NCI-H526 (cell line): ENCODE measurements at regions not wholly inside any gene's neighbourhood (a gene's known extent, or its start where the extent isn't known, plus 50 kb on each side); places are given as distances from the start of the nearest gene placed in this dataset.

Experiments used
- DNase-seq, 2 experiments: peaks; one replicate each; lab custom pipeline; 2025; lab: John Stamatoyannopoulos, UW

GRCh38 chr2:2717406-2717805 lies 386.3 kb upstream of the MYT1L start:
- DNase-seq: no peak

DNA sequence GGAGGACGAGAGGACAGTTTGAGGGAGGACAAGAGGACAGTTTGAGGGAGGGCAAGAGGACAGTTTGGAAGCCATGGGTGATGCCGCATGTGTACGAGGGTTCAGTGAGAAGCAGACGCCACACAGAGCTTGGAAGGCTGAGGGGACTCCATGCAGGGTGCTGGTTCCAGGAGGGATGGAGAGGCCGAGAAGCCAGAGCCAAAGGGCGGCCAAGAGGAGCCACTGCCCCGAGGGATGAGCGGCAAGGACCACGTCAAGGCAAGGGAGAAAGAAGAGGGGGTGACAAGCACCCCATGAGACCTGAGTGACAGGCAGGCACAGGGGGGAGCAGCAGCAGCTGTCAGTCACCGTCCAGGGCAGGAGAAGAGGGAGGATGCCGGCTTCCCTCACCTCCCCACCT lies 385.7 kb upstream of the MYT1L start:
- no peak for DNase-seq

- DNase-seq: no peak
These were observed 384.2 kb upstream of the MYT1L start for GRCh38 chr2:2715036-2715818.

DNA sequence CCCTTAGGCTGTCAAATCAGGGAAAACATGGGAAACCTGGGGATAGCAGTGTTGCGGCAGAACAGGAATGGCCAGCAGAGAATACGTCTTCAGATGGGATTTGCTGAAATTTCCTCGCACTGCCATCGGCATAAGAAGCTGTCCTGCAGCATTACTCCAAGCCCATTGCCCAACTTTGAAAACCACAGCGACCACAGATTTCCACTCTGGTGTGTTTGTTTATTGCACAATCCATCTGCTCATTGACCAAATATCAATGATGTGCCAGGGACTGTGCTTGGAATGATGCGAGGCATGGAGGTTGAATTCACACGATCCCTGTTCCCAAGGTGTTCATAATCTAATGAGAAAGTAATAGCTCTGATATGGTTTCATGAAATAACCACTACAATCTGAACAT lies 383.3 kb upstream of the MYT1L start:
- no peak for DNase-seq

- no peak for DNase-seq
These were observed 378.3 kb upstream of the MYT1L start for GRCh38 chr2:2709431-2709770.

DNA sequence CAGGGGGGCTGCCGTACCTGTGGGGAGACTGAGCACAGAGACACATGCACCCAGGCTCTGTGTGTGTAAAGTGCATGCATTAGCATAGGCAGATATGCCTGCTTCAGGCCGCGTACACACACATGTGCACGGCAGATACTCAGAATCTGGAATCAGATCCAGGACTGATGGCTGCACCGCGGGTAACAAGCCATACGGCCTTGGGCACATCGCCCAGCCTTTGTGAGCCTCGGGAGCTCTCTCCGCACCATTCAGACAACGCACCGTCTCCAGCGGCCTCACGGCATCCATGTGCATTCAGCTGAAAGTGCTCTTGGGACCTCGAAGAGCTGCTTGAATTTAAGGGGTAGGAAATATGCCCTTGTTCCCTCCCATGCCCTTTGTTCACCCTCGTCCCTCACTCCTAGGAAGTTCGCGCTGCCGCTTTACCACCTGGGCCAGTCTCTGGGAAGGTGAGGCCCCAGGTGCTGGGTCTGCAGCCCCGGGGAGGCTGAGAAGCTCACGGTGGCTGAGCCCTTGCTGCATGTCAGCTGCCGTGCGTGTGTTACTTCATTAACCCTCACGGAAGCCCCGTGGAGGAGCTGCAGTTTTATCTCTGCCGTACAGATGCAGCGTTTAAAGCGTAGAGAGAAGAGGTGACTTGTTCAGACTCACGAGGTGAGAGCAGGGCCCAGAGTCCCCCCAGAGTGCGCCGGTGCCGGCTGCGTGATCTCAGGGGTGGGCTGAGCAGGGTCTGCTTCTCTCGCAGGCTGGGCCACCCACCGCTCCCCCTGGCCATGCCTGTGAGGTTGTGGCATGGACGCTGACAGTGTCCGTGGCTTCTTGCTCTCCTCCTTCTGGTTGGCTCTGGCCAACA lies 377.7 kb upstream of the MYT1L start:
- no peak for DNase-seq

- DNase-seq: peak; percentile 59 to 73
These were observed 376.3 kb upstream of the MYT1L start for GRCh38 chr2:2707206-2707991.

- DNase-seq: no peak
These were observed 375.2 kb upstream of the MYT1L start for GRCh38 chr2:2706306-2706705.

DNA sequence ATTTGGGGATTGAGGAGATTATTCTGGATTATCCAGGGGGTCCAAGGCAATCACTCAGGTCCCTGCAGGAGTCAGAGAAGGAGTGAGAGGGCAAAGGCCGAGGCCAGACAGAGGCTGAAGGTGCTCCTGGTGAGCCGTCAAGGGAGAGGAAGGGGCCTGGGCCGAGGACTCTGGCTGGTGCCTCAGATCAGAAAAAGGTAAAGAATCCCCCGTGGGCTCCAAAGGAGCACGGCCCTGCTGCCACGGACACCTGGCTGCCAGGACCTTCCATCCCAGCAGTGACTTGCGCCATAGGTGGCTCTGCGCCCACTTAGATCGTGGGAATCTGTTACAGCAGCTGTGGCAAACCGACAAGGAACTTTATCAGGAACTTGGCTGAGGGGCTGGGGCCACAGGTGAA lies 374.8 kb upstream of the MYT1L start:
- no peak for DNase-seq

GRCh38 chr2:2704428-2705090 lies 373.5 kb upstream of the MYT1L start:
- DNase-seq: no peak

- DNase-seq: no peak
These were observed 372.8 kb upstream of the MYT1L start for GRCh38 chr2:2703762-2704427.

DNA sequence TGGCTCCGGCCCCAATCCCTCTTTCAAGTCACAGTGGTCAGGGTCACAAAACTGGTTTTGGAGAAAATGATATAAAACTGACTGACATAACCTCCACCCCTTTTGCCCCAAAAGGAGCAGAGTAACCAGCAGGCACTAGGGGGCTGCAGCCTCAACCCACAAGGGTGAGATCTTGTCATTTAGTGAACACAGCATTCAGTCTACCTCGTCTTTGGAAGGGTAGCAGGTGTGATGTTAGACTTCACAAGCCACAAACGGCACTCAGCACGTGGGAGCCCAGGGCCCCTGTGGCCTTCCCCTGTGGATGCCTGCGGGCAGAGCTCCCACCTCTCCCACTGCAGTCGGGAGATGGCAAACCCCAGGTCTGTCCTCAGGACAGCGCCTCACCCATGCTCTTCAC lies 372.1 kb upstream of the MYT1L start:
- no peak for DNase-seq

- no peak for DNase-seq
These were observed 371.3 kb upstream of the MYT1L start for GRCh38 chr2:2702385-2702784.

DNA sequence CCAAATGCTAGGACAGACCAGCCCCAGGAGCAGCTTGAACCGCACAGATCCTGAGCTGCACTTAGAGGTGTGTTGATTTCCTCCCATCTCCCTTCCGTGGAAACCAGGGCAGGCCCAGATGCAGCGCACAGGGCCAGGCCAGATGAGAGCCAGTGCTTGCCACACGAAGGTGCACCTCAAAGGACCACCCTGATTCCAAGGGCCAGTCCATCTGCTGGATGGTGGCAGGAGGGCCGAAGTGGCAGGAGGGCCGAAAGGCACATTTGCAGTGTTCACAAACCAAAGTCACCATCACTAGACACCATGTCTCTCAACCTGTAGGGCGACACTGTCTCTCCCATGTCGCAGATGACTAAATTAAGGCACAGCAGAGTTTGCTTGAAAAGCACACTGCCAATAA lies 370.7 kb upstream of the MYT1L start:
- DNase-seq: no peak

DNA sequence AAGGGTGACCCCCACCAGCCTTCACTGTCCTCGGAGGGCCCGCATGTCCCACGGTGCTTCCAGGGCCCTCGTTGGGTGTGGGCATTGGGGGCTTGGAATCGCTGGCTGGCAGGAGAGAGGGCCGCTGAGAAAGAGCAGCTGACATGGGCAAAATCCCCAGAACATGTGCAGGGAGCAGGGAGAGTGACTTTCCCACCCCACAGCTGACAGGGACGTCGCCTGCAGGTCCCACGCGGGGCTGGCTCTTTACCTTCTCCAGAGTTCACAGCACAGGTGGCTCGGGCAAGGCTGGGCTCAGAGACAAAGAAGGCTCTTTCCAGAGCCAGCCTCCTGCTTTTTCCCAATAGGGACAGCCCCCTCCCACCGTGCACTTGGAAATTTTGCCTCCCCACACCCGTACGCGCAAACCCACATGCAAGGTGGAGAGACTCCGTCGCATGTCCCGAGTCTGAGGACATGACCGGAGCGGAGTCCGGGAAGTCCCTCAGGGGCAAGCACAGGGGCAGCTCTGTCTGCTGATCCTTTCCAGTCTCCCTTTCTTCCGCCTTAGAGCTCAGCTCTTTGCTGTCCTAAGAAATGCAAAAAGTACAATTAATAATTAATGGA lies 370.2 kb upstream of the MYT1L start:
- DNase-seq: no peak

- DNase-seq: peak in 1 of 2 experiments; percentile 13
These were observed 368.0 kb upstream of the MYT1L start for GRCh38 chr2:2699121-2699505.

DNA sequence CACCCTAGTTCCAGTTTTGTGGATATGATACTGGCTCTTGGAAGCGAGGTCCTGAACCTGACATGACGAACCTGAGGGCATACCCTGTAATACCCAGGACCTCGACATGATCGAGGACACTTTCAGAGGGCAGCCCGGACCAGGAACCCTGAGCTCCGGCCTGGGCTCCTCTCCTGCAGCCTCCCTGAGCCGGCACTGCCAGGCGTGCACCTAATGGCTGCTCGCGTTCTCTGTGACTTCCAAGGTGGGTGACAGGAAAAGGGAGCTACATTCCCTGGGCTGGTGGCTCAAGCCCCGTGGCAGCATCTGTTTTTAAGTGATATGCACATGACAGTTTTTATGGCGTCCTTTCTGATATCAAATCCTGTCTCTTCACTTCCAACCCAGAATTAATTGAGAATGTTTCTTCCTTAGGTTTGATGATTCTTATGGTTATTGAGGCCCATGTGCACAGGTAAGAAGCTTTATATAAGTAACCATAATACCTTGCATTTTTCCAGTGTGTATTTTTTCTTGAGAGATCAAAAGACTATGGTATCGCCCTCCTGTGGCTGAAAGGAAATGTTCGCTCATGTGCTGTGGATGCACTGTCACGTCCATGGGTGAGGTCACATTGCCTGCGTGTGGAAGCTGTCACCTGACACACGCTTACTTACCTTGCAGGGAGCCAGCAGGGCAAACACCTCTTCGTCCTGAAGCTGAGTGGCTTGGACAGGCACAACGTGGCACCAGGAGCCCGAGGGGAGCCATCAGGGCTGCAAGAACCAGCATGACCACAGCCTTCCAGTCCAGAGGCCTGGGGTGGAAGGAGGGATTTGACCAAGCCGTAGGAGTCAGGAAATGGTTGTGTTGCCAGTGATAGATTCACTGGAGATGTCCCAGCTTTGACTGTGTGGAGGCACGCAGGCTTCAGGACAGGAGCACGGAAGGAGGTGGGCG lies 367.4 kb upstream of the MYT1L start:
- peak; percentile 19 to 57 for DNase-seq

GRCh38 chr2:2696733-2697455 lies 365.8 kb upstream of the MYT1L start:
- no peak for DNase-seq

GRCh38 chr2:2696325-2696724 lies 365.2 kb upstream of the MYT1L start:
- no peak for DNase-seq
